NB4 (cell line): ENCODE measurements at regions not wholly inside any gene's neighbourhood (a gene's known extent, or its start where the extent isn't known, plus 50 kb on each side); places are given as distances from the start of the nearest gene placed in this dataset.

Experiments
- MYC ChIP-seq: IDR thresholded peaks from 2 replicates; pipeline ENCODE4 v1.6.1; 2011; ENCODE audit warnings: low read depth, low read length
- POLR2A ChIP-seq: IDR thresholded peaks from 2 replicates; pipeline ENCODE4 v1.6.1; 2011; ENCODE audit warnings: mild to moderate bottlenecking; ENCODE audit not compliant: insufficient read length; ENCODE audit errors: extremely low read depth
- TF ChIP-seq, protein P1 (sequence below): IDR thresholded peaks from one replicate; pipeline ENCODE4 v1.5.1; 2012; ENCODE audit warnings: low read depth, low read length
- TF ChIP-seq, protein P2 (sequence below): IDR thresholded peaks from 2 replicates; pipeline ENCODE4 v1.6.1; 2011; ENCODE audit warnings: low read depth, low read length

DNA sequence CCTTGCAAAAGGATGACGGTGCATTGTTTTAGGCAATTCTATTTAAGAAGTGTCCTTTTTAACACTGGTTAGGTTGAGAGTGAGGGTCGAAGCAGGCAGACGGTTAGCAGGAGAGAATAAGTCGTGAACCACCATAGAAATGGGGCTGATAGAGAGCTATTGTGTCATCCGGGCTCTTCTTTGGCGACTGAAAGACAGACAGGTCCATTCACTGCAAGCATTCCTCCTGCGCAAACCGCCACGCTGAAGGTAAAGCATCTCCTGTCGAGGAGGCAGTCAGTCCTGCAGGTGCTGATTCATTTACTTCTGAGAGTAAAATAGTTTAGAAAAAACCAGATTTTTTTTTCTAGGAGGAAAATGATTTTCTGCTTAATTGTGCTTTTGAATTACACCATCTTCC is 1002.8 kb upstream of the NR2F2 start:
- TF ChIP-seq, protein P1, sequence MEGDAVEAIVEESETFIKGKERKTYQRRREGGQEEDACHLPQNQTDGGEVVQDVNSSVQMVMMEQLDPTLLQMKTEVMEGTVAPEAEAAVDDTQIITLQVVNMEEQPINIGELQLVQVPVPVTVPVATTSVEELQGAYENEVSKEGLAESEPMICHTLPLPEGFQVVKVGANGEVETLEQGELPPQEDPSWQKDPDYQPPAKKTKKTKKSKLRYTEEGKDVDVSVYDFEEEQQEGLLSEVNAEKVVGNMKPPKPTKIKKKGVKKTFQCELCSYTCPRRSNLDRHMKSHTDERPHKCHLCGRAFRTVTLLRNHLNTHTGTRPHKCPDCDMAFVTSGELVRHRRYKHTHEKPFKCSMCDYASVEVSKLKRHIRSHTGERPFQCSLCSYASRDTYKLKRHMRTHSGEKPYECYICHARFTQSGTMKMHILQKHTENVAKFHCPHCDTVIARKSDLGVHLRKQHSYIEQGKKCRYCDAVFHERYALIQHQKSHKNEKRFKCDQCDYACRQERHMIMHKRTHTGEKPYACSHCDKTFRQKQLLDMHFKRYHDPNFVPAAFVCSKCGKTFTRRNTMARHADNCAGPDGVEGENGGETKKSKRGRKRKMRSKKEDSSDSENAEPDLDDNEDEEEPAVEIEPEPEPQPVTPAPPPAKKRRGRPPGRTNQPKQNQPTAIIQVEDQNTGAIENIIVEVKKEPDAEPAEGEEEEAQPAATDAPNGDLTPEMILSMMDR: no peak
- TF ChIP-seq POLR2A (no peak), MYC (no peak)
- TF ChIP-seq, protein P2, sequence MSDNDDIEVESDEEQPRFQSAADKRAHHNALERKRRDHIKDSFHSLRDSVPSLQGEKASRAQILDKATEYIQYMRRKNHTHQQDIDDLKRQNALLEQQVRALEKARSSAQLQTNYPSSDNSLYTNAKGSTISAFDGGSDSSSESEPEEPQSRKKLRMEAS: no peak
